HG02973 (cell line): ENCODE measurements at regions not wholly inside any gene's neighbourhood (a gene's known extent, or its start where the extent isn't known, plus 50 kb on each side); places are given as distances from the start of the nearest gene placed in this dataset.
"Not testable (repeated sequence)": the region's sequence is repeated elsewhere in the genome, so short reads cannot be mapped to it uniquely, and the experiment has no call there.

Experiments used
- ATAC-seq: cut with Tn5 transposase; IDR thresholded peaks from one replicate; pipeline ENCODE4 v1.9.1; 2021; ENCODE audit warnings: moderate library complexity; ENCODE audit not compliant: unreplicated experiment

GRCh38 chr16:86738322-86738721, 160.0 kb downstream of the FOXL1 start:
- not testable (repeated sequence) for ATAC-seq

GRCh38 chr16:86739178-86739577, 160.8 kb downstream of the FOXL1 start:
- no peak for ATAC-seq

GRCh38 chr16:86739808-86740207, 161.5 kb downstream of the FOXL1 start:
- no peak for ATAC-seq

- no peak for ATAC-seq
These were observed 161.9 kb downstream of the FOXL1 start for GRCh38 chr16:86740298-86740697.

GRCh38 chr16:86740906-86741799, 162.8 kb downstream of the FOXL1 start:
- no peak for ATAC-seq

- ATAC-seq, result no peak
These were observed 169.4 kb downstream of the FOXL1 start for GRCh38 chr16:86747761-86748160.

GRCh38 chr16:86748652-86749051, 170.3 kb downstream of the FOXL1 start:
- ATAC-seq, result no peak

GRCh38 chr16:86751076-86752030, 173.0 kb downstream of the FOXL1 start:
- no peak for ATAC-seq

GRCh38 chr16:86752582-86753175, 174.3 kb downstream of the FOXL1 start:
- ATAC-seq, result no peak

GRCh38 chr16:86753399-86753798, 175.1 kb downstream of the FOXL1 start:
- ATAC-seq, result no peak

- ATAC-seq, result no peak
These were observed 177.2 kb downstream of the FOXL1 start for GRCh38 chr16:86755571-86756006.

- no peak for ATAC-seq
These were observed 178.7 kb downstream of the FOXL1 start for GRCh38 chr16:86756882-86757703.

GRCh38 chr16:86757704-86758040, 179.3 kb downstream of the FOXL1 start:
- no peak for ATAC-seq

- no peak for ATAC-seq
These were observed 180.6 kb downstream of the FOXL1 start for GRCh38 chr16:86758932-86759331.

GRCh38 chr16:86761111-86762031, 183.0 kb downstream of the FOXL1 start:
- no peak for ATAC-seq

GRCh38 chr16:86762095-86762494, 183.7 kb downstream of the FOXL1 start:
- no peak for ATAC-seq

GRCh38 chr16:86763819-86764218, 185.5 kb downstream of the FOXL1 start:
- ATAC-seq, result no peak

GRCh38 chr16:86764551-86764950, 186.2 kb downstream of the FOXL1 start:
- ATAC-seq, result no peak

GRCh38 chr16:86765389-86766026, 187.2 kb downstream of the FOXL1 start:
- ATAC-seq, result no peak
